ENCODE measurements at regions not wholly inside any gene's neighbourhood (a gene's known extent, or its start where the extent isn't known, plus 50 kb on each side); places are given as distances from the start of the nearest gene placed in this dataset.

DNA sequence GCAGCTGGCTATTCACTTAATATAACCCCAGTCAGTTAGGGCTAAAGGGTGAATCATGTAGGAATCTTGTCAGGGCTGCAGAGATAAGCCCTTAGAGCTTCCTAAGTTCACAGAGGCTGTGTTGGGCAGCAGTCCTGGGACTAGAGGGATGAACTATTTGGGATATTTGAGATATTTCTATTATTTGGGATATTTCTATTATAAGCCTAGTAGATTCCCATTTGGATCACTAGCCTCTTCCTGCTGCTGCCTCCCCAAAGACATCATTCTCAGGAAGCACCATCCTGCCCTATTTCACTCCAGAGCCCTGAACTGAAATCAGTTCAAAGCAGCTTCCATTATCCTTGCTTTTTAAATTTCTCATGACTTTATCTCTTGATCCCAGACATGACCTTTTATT lies 501.3 kb downstream of the NUF2 start:
- DNase-seq, result no peak

DNA sequence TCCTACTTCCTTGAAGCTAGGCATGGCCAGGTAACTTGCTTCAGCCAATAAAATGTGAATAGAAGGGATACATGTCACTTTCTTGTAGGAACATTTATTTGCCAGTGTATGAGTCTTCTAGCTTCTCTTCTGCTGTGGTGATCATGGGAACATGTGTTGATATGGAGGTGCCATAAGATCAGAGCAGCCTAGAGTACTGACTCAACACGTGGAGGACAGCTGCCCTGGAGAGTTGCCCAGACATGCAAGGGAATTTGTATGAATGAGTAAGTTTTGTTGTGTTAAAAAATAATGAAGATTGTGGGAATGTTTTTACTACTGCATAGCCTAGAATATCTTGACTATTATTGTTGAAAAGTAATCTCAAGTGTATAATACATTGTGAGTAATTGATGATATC lies 502.3 kb downstream of the NUF2 start:
- DNase-seq, result no peak

DNA sequence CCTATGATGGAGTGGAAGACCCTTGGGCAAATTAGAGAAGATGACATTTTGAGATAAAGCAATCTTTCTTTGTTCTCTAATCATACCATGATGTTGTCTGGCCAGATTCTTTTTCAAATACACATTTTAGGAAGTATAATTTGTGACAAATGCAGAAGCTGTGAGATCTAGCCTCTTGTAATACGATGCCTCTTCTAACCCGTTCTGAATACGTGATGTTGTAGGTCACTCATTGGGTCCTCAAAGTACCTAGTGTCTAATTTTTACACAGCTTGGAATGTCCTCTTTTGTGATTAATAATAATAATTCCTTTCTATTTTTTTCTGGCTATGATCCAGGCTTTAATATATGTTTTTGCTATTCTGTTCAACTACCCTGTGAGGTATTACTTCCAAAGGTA lies 502.7 kb downstream of the NUF2 start:
- no peak for DNase-seq

DNA sequence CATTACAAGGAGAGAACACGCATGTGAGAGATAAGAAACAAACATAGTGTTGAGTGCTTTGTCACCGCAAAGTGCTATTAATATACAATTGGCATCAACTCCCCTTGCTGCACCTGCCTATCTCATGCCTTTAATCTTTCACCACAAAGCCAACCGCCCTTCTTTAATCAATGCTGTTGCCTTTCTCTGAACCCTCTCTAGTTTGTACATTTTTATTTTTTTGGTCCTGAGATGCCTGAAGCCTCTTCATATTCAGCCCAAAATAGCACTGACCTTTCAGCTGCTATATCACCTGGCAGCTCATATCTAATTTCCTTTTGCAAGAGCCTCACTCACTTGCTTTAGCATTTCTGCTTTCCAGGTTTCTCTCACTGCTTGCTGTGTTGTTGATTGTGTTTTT lies 504.7 kb downstream of the NUF2 start:
- DNase-seq, result no peak

DNA sequence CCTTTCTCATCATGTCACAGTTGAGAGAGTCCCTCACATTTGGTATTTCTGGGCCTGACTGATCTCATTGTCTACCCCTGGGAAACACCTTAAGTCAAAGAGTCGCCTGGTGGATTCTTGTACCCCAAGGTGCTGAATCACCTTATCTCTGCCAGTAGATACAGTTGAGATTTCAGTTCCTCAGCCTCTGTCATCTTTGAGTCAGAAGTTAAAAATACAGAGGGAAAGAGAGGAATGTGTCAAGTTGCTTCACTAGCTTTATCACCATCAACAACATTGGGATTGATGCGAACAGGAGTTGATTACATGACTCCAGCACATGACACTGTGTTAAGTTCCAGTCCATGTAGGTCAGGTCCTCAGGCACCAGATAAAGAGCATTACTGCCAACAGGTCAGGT lies 513.0 kb downstream of the NUF2 start:
- DNase-seq, result no peak

DNA sequence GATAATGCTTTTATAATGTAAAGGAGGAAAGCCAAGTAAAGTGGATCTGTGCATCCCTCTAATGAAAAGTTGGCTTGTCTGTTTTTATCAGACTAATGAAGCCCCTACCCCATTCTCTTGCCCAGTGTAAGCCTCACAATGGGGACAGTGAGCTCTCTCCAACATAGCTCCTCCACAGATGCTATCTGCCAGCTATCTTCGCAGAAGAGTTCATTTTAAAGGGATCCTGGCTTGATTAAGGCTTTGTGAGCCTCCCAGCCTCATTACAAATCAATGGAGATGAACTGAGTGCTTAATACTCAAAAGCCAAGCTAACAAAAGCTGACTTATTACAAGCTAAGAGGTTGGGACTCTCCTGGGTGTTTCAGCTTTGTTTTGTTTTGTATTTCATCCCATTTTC lies 514.7 kb downstream of the NUF2 start:
- DNase-seq, result no peak

DNA sequence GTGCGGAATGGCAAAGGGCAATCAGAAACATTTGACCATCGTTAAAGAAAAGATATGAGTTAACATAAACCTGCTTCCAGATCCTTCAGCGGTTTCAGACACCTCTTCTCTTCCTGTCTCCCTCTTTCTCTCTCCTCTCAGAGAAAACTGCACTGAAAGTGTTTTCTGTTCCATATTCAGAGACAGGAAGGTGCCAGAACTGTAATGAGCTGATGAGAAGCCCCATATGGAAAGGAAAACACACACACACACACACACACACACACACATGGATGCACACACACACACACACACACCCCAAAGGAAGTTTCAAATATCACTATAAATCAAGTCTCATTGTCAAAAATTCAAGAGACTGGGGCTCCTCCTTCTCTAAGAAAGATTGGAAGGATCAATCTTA lies 515.5 kb downstream of the NUF2 start:
- no peak for DNase-seq

DNA sequence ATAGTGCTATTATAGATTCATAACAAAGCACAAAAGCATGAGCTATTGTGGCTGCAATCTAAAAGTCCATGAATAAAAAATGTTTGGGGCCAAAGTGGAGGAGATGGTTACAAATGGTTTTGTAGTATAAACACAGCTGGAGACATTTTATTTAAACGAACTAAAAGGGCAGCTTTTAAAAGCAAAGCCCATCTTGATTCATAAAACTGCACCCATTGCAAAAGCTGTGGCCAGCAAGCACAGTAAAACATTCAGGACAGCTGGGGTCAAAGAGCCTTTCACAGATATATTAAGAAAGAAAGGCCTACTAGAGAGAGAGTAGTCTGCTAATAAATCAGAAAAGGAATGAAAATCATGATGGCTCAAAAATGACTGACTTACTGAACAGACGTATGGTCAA lies 520.8 kb downstream of the NUF2 start:
- DNase-seq, result no peak

DNA sequence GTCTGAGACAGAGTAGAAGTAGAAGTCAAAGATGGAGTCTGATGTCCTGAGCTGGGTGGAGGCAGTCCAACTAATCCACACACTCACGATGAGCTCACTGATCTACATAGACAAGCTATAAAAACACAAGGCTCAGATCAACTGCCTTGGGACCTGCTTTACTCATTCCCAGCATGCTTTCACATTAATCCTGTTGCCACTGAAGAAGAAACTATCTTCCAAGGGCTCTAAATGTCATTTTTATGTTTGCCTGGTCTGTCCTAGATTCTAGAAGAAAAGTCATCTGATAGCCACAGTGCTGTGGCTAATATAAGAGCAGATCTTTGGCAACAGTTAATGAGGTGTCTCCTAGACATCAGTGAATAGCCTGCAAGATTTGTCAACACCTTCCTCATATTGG lies 522.7 kb downstream of the NUF2 start:
- DNase-seq, result no peak

DNA sequence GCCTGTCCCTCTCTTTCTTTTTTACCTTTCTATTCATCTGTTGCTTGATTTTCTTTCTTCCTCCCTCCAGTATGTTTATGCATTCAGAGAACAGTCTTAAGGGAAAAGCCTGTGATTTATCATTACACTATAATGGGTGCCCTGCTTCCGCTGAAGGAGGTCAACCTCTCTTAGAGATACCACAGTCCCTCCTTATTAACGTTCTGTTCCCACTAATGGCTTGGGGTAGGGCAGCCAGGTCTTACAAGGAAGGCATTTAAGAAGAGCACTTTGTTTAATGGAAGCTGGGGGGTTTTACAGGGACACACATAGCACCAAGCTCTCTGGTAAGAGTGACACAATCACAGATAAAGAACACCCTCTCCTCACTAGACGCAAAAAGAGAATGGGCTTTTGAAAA lies 523.5 kb downstream of the NUF2 start:
- no peak for DNase-seq

DNA sequence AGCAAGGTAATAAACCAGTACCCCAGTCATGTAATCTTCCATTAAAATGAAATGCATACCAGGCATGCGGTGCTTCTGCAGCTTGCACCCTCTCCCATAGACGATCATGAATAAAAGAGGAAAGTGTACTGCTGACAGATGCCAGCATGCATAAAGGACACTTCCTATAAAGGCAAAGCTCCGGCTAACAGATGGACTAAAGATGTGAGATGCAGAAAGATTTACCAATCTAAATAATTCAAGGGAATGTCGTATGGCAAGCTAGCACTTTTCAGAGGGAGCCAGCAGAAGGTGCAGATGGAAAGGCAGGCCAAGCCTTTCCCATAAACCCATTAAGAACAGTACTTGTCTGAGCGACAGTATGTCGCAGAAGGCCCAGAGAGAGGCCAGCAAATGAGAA lies 542.0 kb downstream of the NUF2 start:
- DNase-seq, result no peak

DNA sequence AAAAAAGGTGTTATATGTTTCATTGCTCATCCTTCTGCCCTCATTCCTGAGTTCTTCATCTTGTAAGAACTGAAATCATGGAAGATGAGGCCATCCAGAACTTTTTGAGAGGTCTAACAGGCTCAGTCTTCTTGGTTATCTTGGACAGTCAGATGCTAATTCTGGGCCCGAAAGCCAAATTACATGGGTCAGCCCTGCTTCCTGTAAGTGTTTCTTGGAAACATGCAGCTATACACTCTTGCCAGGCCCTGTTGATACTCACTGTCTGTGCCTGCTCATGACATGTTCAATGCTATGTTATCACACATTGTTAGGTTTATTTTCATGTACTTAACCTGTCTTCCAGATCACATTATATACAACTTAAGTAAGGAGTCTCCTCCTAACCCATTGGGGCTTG lies 542.5 kb downstream of the NUF2 start:
- DNase-seq, result no peak

DNA sequence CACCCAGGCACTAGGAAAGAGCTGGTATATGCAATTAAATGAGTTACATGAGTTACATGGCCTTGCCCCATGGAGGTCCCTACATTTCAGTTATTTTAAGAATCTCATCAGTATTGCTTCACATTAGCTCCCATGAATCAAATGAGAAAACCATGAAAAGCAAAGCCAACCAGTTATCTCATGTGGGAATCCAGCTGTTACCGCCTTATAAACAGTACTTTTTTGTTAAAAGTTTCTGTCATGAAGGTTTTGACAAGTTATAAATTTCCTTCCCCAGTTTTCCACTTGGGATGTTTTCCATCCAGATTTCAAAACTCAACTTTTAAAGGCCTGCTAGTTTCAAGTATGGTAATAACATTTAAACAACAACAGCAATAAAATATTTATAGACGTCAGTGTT lies 544.8 kb downstream of the NUF2 start:
- DNase-seq, result no peak

DNA sequence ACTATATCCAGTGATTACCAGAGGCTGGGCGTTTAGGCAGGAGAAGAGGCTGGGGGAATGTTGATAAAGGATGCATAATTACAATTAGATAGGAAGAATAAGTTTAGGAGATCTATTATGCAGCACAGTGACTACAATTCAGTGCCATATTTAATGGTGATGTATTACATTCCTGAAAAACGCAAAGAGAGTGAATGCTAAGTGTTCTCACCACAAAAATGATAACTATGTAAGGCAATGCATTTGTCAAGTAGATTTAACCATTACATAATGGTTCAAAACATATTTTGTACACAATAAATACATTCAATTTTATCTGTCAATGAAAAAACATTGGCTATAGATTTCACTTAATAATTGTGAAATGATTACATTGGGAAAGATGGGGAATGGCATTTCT lies 548.9 kb downstream of the NUF2 start:
- no peak for DNase-seq

DNA sequence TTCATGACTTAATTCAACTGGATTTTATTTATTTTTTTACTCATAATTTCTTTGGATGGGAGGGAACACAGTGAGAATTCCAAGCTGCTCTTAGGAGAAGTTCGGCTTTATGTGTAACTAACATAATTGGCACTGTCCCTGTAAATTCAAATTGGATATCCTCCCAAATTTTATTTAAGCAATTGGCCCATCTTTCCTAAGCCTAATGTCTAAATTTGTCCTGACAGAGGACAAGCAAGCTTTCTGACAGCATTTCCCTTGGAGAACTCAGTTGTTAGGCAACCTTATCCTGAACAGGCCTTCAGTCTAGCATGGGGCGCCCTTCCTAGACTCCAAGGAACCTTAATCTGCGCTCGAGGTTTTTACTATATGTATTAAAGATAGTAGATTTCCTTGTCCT lies 550.3 kb downstream of the NUF2 start:
- DNase-seq, result no peak

DNA sequence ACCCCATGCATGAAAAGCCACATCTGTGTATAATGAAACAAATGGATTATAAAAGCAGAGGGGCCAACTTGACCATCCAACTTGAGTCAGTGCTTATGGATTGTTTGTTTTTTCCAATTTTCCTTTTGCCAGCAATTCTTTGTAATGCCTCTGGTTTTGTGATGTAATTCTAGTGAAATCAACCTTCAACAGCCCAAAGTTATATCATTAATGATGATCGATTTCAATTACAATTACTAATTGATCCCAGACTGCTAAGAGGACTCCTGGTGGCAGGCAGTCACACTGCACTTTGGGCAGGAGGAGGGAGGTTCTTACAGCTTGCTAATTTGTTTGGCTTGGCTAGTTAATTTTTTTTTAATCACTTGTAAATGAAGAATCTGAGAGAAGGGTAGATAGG lies 552.3 kb downstream of the NUF2 start:
- DNase-seq, result no peak

DNA sequence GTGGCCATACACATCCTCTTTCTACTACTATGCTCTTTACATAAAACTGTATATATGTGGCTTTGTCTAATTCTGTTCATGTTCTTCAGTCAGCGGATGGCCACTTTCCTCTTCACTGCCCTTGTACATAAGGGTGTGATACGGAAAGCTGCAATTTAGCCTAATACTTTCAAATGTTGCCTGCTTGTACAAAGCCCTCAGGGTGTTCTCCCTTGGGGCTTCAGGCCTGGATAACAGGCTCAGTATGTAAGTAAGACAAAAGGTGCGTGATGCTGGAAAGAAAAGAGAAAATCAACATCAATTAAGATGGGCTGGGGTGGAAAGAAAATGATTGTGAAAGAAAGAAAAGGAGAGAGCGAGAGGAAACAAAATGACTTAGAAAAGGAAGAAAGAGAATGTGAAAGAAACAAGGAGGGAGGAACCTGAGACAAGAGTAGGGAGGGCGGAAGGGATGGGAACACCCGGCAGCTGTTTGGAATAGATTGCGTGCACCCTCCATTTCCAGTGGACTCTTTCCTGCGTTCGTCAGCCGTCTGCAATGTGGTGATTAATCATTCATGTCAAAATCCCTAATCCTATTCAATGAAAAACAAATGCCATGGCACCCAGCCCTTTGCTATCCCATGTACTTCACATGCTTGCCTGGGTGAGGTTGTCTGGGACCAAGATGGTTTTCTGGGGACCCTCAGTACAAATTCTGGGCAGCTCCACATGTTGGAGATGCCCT lies 553.6 kb downstream of the NUF2 start:
- DNase-seq, result no peak

DNA sequence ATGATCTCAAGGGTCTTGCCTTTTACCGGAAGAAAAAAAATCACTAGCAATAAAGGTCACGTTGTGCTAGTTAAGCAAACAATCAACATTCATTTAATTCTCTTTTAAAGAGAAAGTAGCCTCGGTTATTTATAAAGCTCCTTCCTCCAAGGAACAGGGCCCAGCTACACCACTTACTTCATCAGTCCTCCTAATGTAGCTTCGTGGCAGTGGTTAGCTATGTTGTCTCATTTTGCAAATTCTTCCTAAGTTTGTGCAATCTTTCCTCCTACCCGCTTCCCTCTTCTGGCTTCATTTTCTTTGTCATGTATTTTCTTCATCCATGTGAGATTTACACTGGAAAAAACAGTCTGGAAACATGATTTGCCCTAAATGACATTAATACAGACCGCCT lies 554.2 kb downstream of the NUF2 start:
- no peak for DNase-seq

DNA sequence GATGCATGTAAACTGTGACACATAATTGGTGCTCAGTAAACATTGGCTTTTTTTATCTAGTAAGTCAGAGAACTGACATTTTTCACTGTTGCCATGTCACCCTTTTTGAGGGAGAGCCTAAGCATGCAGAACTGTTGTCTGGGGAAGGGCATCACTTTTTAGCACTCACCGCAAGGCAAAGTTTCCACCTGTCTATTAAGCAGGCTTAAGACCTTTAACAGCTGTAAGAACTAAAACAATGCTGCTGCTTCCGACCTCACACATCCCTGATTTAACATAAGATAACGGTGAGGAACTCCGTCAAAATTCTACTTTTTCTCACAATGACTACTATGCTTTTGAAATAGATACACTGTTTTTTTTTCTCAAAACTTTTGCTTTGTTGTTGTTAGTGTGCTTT lies 554.8 kb downstream of the NUF2 start:
- no peak for DNase-seq

DNA sequence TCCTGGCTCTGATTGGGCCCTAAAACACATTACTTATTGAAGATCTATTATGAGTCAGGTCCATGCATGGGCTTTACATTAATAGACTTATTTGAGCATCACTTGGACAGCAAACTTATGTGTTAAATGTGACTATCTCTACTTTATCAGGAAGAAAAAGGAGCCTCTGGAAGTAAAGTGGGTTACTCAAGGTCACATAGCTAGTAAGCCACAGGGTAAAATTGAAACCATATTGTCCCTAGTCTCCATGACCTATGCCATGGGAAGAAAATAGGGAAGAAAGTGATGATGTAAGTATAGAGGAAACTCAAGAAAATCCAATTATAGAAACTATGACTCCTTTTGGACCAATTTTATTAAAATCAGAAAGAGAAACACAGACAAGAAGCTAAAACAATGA lies 555.3 kb downstream of the NUF2 start:
- no peak for DNase-seq

DNA sequence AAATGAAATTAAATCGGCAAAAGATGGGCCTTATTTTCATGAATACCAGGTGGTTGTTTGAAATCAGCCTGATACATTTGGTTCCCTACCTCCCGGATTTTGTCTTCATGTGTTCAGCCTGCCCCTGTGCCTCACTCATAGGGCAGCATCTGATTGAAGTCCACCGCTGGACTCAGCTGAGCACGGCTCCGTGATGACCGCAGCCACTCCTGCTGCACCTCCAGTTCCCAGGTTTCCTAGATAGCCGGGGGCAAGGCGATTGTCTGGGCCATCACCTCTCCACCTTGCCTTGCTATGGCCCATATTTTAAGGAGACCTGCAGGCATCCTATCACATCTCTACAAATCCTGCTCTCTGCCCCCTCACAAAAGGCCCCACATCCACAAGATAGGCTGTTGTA lies 563.8 kb downstream of the NUF2 start:
- no peak for DNase-seq

DNA sequence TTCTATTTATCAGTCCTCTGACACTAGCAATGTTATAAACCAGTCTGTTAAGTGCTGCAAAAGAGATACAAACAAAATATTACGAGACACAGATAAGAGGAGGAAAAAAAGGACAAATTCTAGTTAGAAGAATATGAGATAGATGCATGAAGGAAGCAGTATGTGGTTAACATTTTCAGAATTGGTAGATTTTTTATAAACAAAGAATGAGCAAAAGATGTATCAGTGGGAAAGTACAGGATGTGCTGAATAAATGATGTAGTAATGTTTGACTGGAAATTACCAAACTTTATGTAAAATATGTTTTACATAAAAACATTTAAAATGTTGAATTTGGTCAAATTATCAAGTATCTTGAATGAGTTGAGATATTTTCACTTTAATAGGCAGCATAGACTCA lies 574.2 kb downstream of the NUF2 start:
- DNase-seq, result no peak

DNA sequence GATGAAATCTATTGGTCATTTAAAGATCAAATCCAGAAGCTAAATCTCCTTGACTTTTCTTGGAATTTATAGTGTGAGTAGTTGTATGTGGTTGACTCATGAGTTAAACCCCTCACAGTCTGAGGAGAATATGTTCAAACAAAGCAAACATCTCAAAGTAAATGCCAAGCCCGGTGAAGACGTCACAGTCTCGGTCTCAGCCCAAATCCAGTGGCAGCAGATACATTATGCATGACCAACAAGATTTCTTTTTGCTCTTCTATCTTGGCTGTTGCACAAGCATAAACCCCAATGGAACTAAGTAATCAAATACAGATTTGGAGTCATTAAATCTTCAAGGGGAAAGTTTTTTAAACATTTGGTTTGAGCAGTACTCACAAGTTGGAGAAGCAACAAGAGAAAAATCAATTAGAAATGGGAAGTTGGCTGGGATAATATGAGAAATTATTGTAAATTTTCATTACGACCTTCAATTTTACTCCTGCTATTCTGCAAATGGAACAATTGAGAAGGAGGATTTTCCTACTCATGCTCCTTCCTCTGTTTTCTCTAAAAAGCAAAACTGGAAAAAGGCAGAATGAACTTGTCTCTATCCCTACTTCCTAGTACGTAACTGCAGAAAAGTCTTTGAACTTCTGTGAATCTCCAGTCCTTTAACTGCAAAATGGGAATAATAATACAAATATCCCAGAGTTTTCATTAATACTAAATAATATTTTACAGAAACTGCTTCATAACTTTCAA lies 575.8 kb downstream of the NUF2 start:
- no peak for DNase-seq

DNA sequence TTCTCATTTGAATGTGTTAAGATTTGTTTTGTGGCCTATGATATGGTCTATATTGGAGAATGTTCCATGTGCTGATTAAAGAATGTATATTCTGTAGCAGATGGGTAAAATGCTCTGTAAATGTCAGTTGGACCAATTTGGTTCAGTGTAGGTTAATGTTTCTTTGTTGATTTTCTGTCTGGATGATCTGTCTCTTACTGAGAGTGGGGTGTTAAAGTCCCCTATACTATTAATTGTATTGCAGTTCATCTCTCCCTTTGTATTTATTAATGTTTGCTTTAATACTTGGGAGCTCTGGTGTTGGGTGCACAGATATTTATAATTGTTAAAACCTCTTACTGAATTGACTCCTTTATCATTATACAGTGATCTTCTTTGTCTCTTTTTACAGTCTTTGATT lies 584.5 kb downstream of the NUF2 start:
- no peak for DNase-seq
